HepG2 (cell line): ENCODE measurements at regions not wholly inside any gene's neighbourhood (a gene's known extent, or its start where the extent isn't known, plus 50 kb on each side); places are given as distances from the start of the nearest gene placed in this dataset.

ENCODE experiments used
- ATAC-seq: fragments of 200-7000 bp; cut with Tn5 transposase; 3 replicates; pipeline ENCODE4 v1.9.1; 2020; ENCODE audit warnings: mild to moderate bottlenecking, moderate library complexity
- BruUV-seq: library from RNA; stranded (reverse); fragments of 400-500 nt; replicated peaks from 2 replicates; lab custom pipeline; 2021; lab: Mats Ljungman, UMichigan
- CTCF ChIA-PET: fragments of 300-600 bp; formaldehyde crosslinking; extraction: SDS; loops from one replicate; lab custom pipeline; 2021; ENCODE audit warnings: low total read pairs, inconsistent platforms, low intra/inter-chr PET ratio; lab: Yijun Ruan, JAX
- POLR2A ChIA-PET: fragments of 350-600 bp; sonication (Branson Sonifier 250); formaldehyde crosslinking; loops from one replicate; lab custom pipeline; 2020; ENCODE audit warnings: antibody characterized with exemption, inconsistent platforms; lab: Yijun Ruan, JAX
- DNase-seq: peaks from one replicate; pipeline ENCODE4 v3.0.0-alpha.2; 2015; ENCODE audit warnings: low spot score
- FAIRE-seq: peaks from 3 replicates; lab custom pipeline; 2011; peaks lifted over from hg19 to GRCh38; lab: Jason Lieb, UNC
- H2AFZ ChIP-seq: one replicate; pipeline ENCODE4 v1.6.1; 2011; ENCODE audit warnings: low read length, inconsistent platforms
- H3K27ac ChIP-seq: fragments of 300-600 bp; 3 replicates; pipeline ENCODE4 v1.8.0; 2011; ENCODE audit warnings: mixed run types, mild to moderate bottlenecking, mixed read lengths, low read length, inconsistent platforms; ENCODE audit not compliant: insufficient read depth; ENCODE audit errors: extremely low read length
- H3K27me3 ChIP-seq, 2 experiments: fragments of 200-600 bp in 1 of 2; 2 replicates in 1 of 2; 3 replicates in 1 of 2; pipeline versions ENCODE4 v1.6.0 to v1.8.0; 2011; ENCODE audit warnings: low read length in 2 of 2, mild to moderate bottlenecking in 2 of 2, moderate library complexity in 2 of 2, inconsistent platforms in 1 of 2; ENCODE audit not compliant: insufficient read depth in 2 of 2, control insufficient read depth in 1 of 2
- H3K36me3 ChIP-seq, 2 experiments: fragments of 200-600 bp in 1 of 2; replicated peaks in 1 of 2; 2 replicates in 1 of 2; 3 replicates in 1 of 2; pipeline versions ENCODE4 v1.5.1 to v1.8.0; 2011; ENCODE audit warnings: low read length in 2 of 2, inconsistent platforms in 1 of 2; ENCODE audit not compliant: insufficient read depth in 2 of 2, control insufficient read depth in 1 of 2
- H3K4me1 ChIP-seq: 2 replicates; pipeline ENCODE4 v1.5.1; 2012; ENCODE audit warnings: low read length, inconsistent platforms; ENCODE audit not compliant: insufficient read depth
- H3K4me2 ChIP-seq: 2 replicates; pipeline ENCODE4 v1.6.0; 2011; ENCODE audit warnings: low read depth, low read length, inconsistent platforms
- H3K4me3 ChIP-seq, 3 experiments: fragments of 200-600 bp in 1 of 3; sonication (generic), shearing (Covaris generic) in 1 of 3; replicated peaks in 1 of 3; 2 replicates each; pipeline ENCODE4 v1.5.1; 2011 to 2016; ENCODE audit warnings: low read length in 3 of 3, inconsistent platforms in 2 of 3, low read depth in 2 of 3, mild to moderate bottlenecking in 2 of 3, control low read depth in 1 of 3, mixed read lengths in 1 of 3; ENCODE audit not compliant: insufficient read depth in 1 of 3
- H3K79me2 ChIP-seq: one replicate; pipeline ENCODE4 v1.6.1; 2011; ENCODE audit warnings: low read length, inconsistent platforms; ENCODE audit not compliant: insufficient read depth
- H3K9ac ChIP-seq: 2 replicates; pipeline ENCODE4 v1.6.0; 2011; ENCODE audit warnings: mild to moderate bottlenecking, low read depth, low read length, inconsistent platforms; ENCODE audit not compliant: insufficient read depth
- H3K9me3 ChIP-seq: 2 replicates; pipeline ENCODE4 v1.5.1; 2012; ENCODE audit warnings: mild to moderate bottlenecking, low read length
- H4K20me1 ChIP-seq: 2 replicates; pipeline ENCODE4 v1.6.0; 2011; ENCODE audit warnings: inconsistent platforms, mild to moderate bottlenecking, low read length, moderate library complexity; ENCODE audit not compliant: insufficient read depth
- DDIT3 ChIP-seq: sonication (generic); formaldehyde crosslinking; IDR thresholded peaks from 2 replicates; pipeline ENCODE4 v1.4.0; 2020; ENCODE audit warnings: mild to moderate bottlenecking, missing genetic modification reagents
- E2F5 ChIP-seq: sonication (generic); formaldehyde crosslinking; conservative IDR thresholded peaks from 2 replicates; pipeline ENCODE4 v1.4.0; 2020; ENCODE audit warnings: missing genetic modification reagents
- HIC2 ChIP-seq: sonication (generic); formaldehyde crosslinking; IDR thresholded peaks from 2 replicates; pipeline ENCODE4 v1.9.0; 2022; ENCODE audit warnings: low read depth, missing genetic modification reagents
- KDM2A ChIP-seq: sonication (generic); formaldehyde crosslinking; IDR thresholded peaks from 2 replicates; pipeline ENCODE4 v1.4.0; 2020; ENCODE audit warnings: low read depth, missing genetic modification reagents, borderline replicate concordance
- MAX ChIP-seq: IDR thresholded peaks from 2 replicates; pipeline ENCODE4 v1.6.1; 2012; ENCODE audit warnings: inconsistent platforms
- RBM22 ChIP-seq: fragments of 200-400 bp; formaldehyde crosslinking; optimal IDR thresholded peaks from 2 replicates; pipeline ENCODE3; 2017; ENCODE audit warnings: mild to moderate bottlenecking, low read length, moderate library complexity
- RFXAP ChIP-seq: sonication (generic); formaldehyde crosslinking; IDR thresholded peaks from 2 replicates; pipeline ENCODE4 v1.4.0; 2020; ENCODE audit warnings: missing genetic modification reagents, borderline replicate concordance
- SMAD1 ChIP-seq: sonication (generic); formaldehyde crosslinking; IDR thresholded peaks from 2 replicates; pipeline ENCODE4 v1.4.0; 2020; ENCODE audit warnings: missing genetic modification reagents, low read depth, mild to moderate bottlenecking, borderline replicate concordance
- SP2 ChIP-seq: sonication (generic); formaldehyde crosslinking; IDR thresholded peaks from 2 replicates; pipeline ENCODE4 v1.5.1; 2020; ENCODE audit warnings: mild to moderate bottlenecking, missing genetic modification reagents
- ZNF136 ChIP-seq: sonication (generic); formaldehyde crosslinking; IDR thresholded peaks from 2 replicates; pipeline ENCODE4 v1.8.1; 2022; ENCODE audit warnings: low read depth, mild to moderate bottlenecking, moderate library complexity, missing genetic modification reagents
- ZNF563 ChIP-seq: sonication (generic); formaldehyde crosslinking; IDR thresholded peaks from 2 replicates; pipeline ENCODE4 v1.8.0; 2022; ENCODE audit warnings: mild to moderate bottlenecking, moderate library complexity, missing genetic modification reagents
- ZNF598 ChIP-seq: sonication (generic); formaldehyde crosslinking; IDR thresholded peaks from 2 replicates; pipeline ENCODE4 v1.5.1; 2020; ENCODE audit warnings: mild to moderate bottlenecking, missing genetic modification reagents, borderline replicate concordance
- ZNF607 ChIP-seq: sonication (generic); formaldehyde crosslinking; IDR thresholded peaks from 2 replicates; pipeline ENCODE4 v1.5.1; 2020; ENCODE audit warnings: missing genetic modification reagents, mild to moderate bottlenecking, borderline replicate concordance
- ZNF784 ChIP-seq: sonication (generic); formaldehyde crosslinking; IDR thresholded peaks from 2 replicates; pipeline ENCODE4 v1.5.1; 2020; ENCODE audit warnings: missing genetic modification reagents, mild to moderate bottlenecking, borderline replicate concordance
- WGBS: methylation state at CpG from one replicate; pipeline ENCODE4 v1.1.6; 2017; ENCODE audit warnings: low lambda C conversion rate; 5-methylcytosine and 5-hydroxymethylcytosine counted together
- in situ Hi-C: cut with HindIII; loops from 2 replicates; pipeline ENCODE4 v1.10.0; 2017; ENCODE audit warnings: low pct_unique_long_range_greater_than_20kb; ENCODE audit not compliant: extremely low pct_ligation_motif_present
- intact Hi-C: fragments of 100-400 bp; cut with micrococcal nuclease; formaldehyde crosslinking; loops from one replicate; pipeline ENCODE4 v1.10.0; 2022; ENCODE audit not compliant: unreplicated experiment

GRCh38 chr10:62460393-62460792 is 86.2 kb downstream of the ZNF365 start:
- ATAC-seq (no peak), DNase-seq (no peak), FAIRE-seq (no peak)
- Histone ChIP-seq H3K36me3 (no peaks in the 10 kb centered on the region), H3K4me2 (no peak overlapping the region), H3K27ac (no peak overlapping the region), H3K4me3 (no peak overlapping the region), H4K20me1 (no peaks in the 10 kb centered on the region), H2AFZ (no peak overlapping the region), H3K27me3 (no peaks in the 10 kb centered on the region; a peak in 2 of 5 replicates), H3K79me2 (no peaks in the 10 kb centered on the region), H3K4me1 (no peaks in the 10 kb centered on the region), H3K9ac (no peak overlapping the region), H3K9me3 (no peaks in the 10 kb centered on the region)
- WGBS: 8% methylated on average over 2 of the region's 2 CpGs
- in situ Hi-C loops: no loop called here
- ChIA-PET CTCF (no interaction called here), POLR2A (no interaction called here)
- intact Hi-C loops: no loop called here
- TF ChIP-seq MAX: no peak
- TF ChIP-seq RBM22: no peak
- TF ChIP-seq ZNF563 (CRISPR knock-in tag): no peak
- no peak for TF ChIP-seq SP2 (CRISPR knock-in tag)
- no peak for TF ChIP-seq SMAD1 (CRISPR knock-in tag)
- no peak for TF ChIP-seq ZNF136 (CRISPR knock-in tag)
- no peak for TF ChIP-seq ZNF607
- no peak for TF ChIP-seq DDIT3 (CRISPR knock-in tag)
- TF ChIP-seq ZNF784 (CRISPR knock-in tag): no peak
- no peak for TF ChIP-seq KDM2A (CRISPR knock-in tag)
- no peak for TF ChIP-seq RFXAP (CRISPR knock-in tag)
- no peak for TF ChIP-seq HIC2
- no peak for TF ChIP-seq E2F5 (CRISPR knock-in tag)
- TF ChIP-seq ZNF598 (CRISPR knock-in tag): no peak
- BruUV-seq: no TSS peak
